HG03103 (cell line): ENCODE measurements at regions not wholly inside any gene's neighbourhood (a gene's known extent, or its start where the extent isn't known, plus 50 kb on each side); places are given as distances from the start of the nearest gene placed in this dataset.

ENCODE experiments used
- ATAC-seq: cut with Tn5 transposase; IDR thresholded peaks from one replicate; pipeline ENCODE4 v1.9.1; 2021; ENCODE audit warnings: low read depth; ENCODE audit not compliant: unreplicated experiment

DNA sequence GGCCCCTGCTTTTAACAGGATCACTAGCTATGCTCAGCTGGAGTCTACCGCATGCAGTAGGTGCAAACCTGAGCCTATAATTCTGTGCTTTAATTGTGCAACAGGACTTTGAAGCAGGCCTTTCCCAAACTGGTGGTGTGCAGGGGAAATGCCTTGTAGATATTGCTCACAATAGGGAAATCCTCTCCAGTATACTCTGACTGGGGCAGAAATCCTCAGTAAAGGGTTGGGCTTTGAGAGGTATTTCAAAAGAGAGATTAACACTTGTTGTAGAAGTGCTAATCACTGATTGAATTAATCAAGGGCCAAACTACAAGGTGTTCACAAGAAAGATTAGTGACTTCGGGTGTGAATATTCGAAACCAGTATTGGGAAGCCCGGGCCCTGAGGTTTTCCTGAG is 58.5 kb upstream of the EXOC6 start:
- ATAC-seq, result no peak

DNA sequence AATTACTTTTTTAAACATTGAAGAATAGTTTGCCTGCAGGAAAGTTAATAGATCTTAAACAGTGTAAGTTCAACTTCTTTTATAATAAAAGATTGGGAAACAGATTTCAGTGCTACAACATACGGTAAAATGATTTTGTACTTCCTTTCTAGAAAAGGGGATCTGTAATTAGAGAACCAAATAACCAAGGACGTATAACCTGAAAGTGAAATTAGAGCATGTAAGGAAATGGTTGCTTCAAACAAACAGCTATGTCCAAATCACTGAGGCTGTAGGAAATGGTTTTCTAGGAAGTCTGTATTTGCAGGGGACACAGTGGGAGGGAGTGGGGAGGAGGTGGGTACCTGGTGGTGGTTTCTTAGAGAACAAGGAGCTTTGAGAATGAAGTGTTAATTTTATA is 57.9 kb upstream of the EXOC6 start:
- no peak for ATAC-seq

- no peak for ATAC-seq
These were observed 55.7 kb upstream of the EXOC6 start for GRCh38 chr10:92792661-92793060.
